NCI-H526 treated with DMSO at 0.1 percent for 48 hours (cell line): ENCODE measurements at regions not wholly inside any gene's neighbourhood (a gene's known extent, or its start where the extent isn't known, plus 50 kb on each side); places are given as distances from the start of the nearest gene placed in this dataset.

ENCODE experiments used
- DNase-seq: peaks from one replicate; lab custom pipeline; 2025; lab: John Stamatoyannopoulos, UW

DNA sequence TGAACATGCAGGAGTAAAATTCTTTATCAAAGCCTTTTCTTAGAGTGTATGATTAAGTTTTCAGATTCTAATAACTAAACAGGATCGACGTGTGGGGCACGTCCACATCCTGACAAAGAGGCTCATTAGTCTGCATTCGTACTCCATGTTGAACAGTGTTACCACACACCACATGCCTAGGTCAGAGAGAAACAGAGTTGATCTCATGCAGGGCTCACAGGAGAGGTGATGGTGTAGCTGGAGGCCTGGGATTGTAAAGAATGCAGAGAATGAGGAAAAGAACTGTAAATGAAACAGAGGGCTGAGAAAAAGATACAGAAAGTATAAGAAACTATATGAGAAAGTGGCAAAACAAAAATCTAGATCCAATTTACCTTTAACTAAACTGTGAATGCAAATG, 632.5 kb downstream of the BCL11A start:
- no peak for DNase-seq

DNA sequence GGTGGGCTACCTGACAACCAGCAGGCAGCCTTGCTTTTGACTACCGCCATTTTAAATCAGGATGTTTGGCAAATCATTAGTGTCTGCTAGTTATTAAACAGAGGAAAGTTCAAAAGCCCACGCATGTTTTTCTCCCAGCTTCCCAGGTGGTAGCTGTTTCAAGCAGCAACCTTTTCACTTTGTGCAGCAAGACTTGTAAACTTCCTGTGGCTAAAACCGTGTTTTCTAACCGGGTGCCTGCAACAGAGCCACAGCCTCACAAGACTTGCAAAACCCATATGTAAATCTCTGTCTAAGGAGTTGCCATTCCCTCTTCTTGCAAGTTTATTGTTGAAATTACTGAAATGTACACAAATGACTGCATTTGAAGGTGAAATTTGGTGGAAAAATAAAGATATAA, 633.1 kb downstream of the BCL11A start:
- DNase-seq: no peak

DNA sequence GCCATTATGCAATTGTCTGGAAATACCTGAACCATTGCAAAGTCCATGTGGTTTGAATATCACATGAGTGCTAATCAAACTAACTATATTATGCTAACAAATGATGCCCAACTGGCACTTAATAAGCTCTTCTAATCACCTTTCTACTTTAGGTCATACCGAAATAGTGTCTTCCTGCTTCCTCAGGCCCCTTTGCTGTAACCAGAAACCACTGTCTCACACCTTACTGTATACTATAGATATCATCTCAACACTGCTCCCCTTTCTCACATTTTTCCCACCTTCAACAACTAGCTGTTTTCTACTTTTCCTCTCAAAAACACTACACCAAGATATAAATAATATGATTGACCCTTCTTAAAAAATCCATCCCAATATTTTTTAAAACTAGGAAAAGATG, 633.9 kb downstream of the BCL11A start:
- no peak for DNase-seq

GRCh38 chr2:59912042-59912441, 641.4 kb downstream of the BCL11A start:
- DNase-seq: no peak

DNA sequence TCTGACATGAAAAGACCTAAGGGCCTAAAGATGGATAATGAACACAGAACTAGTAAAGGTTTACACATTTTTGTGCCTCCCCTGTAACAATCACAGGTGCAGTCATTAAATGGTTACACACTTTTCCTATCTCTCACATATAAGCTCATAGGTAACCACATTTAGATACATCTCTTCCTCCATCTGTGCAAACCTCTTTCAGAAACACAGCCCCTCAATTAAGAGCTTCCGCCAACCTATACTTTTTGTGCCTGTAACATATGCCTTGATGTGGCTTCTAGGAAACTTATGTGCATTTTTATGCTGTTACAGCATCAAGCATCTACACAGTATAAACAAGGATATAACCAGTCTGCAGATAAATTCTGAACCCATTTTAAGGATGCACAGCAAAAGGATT, 643.3 kb downstream of the BCL11A start:
- DNase-seq: no peak

GRCh38 chr2:59909147-59909546, 644.3 kb downstream of the BCL11A start:
- no peak for DNase-seq

- no peak for DNase-seq
These were observed 647.7 kb downstream of the BCL11A start for GRCh38 chr2:59905731-59906130.

DNA sequence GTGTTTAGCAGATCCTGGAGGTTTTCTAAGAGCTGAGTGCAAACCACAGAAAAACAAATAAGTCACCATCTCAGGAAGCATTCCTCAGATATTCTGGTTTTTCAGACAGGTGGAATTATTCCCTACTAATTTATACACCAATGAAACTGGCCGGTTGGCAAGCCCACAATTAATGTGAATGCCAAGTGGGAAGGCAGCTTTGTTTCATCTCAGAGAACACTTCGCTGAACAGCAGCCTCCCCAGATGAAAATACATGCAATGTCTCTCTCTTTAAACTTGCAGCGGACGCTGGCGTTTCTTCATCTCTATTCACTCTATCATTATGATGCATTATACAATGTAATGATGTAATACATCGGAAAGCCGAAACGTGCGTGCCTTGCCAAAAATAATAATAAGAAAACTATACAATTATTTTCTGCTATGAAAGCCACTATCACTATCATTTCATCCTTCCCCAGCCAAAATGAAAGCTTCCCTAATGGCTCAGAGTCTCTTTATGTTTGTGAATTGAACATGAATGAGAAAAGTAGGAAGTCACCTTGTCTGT, 649.4 kb downstream of the BCL11A start:
- no peak for DNase-seq

DNA sequence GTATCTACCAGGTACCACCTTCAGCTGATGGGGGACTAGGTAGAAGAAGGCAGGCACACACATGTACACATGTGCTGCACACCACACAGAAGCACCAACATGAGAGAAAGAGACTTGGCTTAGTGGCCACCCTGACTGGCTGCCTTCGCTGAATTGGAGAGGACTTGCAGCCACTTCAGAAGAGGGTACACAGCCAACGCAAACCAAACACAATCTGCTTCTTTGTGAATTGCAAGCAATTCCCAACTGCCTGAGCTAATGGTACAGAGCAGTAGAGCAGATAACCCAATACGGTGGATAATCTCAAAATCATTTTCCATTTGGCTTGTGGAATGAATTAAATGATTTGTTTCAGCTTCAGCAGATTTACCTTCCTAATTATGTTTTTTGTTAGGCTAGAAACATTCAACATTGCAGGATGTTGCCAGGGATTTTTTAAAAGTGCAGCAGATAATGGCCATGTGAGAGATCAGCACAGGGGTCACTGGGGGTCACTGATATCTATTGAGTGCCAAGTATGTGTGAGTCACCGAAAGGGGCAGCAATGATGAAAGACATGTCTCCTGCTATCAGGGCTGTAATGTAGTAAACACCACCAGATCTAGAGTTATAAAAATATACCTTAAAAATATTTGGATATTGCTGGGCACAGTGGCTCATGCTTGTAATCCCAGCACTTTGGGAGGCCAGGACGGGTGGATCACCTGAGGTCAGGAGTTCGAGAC, 652.6 kb downstream of the BCL11A start:
- DNase-seq: no peak

GRCh38 chr2:59899692-59900091, 653.8 kb downstream of the BCL11A start:
- no peak for DNase-seq

DNA sequence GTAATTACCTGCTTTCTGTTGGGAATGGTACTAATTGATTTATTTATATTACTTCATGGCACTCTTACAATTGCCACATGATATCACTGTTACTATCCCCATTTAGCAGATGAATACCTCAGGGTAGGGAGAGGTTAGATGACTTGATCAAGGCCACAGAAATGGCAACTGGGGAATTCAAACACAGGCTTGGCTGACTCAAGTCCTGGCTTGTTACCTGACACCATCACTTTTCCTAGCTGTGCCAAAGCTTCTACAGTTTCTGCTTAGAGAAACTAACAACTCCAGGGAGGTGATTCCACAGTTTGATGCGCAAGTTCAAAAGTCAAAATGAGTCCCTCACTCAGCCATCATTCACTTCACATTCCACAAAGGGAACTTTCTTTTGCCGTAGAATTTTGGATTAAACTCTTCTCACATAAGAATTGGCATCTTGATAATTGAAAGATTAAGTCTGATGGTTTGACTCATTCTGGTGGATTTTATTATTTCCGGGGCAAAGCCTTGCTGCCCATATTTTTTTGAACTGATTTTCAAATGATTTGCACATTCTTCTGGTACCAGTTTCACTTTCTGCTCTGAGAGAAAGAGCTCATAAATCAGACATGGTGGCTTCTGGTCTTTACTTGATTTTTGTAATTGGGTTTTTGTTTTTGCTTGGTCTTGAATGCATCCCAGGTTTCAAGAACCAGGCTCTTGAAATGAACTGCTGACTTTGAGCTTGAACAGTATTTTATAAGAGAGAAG, 656.8 kb downstream of the BCL11A start:
- DNase-seq: no peak

DNA sequence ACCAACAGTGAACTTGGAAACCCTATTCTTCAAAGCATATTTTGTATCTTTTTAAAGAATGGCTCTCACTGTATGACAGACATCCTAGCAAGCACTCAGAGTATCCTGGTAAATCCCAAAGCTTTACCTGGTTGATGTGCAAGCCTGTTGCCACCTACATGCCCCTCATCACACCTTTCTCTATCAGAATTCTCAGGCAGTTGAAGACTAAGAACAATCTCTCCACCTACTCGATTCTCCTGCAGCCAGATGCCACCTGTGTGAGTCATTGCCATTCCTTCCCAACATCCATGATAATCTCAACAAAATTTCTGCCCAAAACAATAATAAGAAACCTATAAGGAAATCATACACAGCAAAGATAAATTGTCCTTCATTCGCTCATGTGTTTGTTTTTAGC, 659.8 kb downstream of the BCL11A start:
- no peak for DNase-seq

DNA sequence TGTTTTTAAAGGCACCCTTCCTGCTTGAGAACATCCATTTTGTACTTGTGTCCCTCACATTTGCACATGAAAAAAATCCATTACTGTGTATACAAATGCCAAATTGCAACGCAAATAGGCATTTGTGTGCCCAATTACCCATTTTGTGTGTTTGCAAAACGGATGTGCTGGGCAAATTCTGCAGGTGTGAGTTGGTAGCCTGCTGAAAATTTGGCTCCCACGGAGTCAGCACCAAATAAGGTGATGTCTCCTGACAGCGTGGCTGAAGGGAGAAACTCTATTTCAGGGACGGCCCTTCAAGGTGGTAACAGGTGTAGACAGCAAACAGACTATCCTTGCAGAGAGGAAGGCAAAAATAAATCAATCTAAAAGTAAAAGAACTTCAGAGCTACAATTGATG, 661.1 kb downstream of the BCL11A start:
- peak; percentile 34 for DNase-seq

- no peak for DNase-seq
These were observed 664.1 kb downstream of the BCL11A start for GRCh38 chr2:59889305-59889704.

DNA sequence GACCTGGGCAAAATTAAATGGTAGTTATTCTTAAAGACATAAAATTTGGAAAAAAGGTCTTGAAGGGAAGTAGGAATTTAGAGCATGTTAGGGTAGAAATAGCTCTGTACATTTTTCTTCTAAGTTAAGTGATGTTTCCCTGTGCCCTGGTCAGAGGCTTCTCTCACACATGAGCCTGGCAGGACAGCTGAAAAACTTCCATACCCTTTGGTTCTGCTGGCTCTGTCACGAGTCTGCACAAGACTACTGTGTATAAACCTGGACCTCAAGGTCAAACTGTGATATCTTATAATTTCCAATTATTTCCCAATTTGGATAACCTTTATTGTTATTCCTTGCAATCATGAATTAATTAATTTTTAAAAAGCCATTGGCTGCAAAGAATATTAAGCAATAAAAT, 664.7 kb downstream of the BCL11A start:
- no peak for DNase-seq

GRCh38 chr2:59888015-59888414, 665.4 kb downstream of the BCL11A start:
- DNase-seq: no peak

DNA sequence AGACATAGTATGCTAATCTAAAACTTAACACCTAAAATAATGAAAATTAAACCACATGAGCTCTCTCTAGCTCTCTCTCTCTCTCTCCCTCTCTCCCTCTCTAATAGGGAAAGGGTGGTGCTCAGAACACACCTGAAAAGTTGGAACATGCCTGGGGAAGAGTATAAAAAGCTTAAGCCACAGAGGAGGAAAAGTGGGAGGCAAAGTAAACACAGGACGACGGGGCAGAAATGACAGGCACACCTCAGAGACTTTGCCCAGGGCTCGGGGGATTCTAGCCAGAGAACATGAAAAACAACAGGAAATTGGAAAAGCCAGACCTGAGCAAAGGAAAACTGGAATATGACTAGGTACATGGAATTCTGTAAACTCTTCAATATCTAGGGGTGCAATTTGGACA, 666.1 kb downstream of the BCL11A start:
- no peak for DNase-seq

- no peak for DNase-seq
These were observed 666.7 kb downstream of the BCL11A start for GRCh38 chr2:59886759-59887158.

DNA sequence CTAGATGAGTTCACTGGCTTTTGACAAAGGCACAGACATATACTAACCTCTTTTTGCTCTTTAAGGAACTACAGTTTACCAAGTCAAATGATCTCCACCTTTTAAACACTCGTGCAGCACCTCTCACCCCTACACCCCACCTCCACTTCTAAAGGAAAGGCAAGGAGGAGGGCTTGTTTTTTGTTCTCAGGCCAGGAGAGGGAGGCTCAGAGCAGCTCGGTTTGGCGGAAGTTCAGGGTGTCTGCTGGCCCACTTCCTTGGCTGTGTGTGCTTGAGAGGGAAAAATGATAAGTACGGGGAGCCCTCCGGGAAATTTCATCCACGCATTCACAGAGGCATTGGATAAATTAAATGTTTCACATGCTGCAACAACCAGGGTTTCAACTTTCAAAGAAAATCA, 667.9 kb downstream of the BCL11A start:
- no peak for DNase-seq

GRCh38 chr2:59884166-59884565, 669.3 kb downstream of the BCL11A start:
- no peak for DNase-seq

- no peak for DNase-seq
These were observed 670.6 kb downstream of the BCL11A start for GRCh38 chr2:59882822-59883221.

- DNase-seq: no peak
These were observed 671.2 kb downstream of the BCL11A start for GRCh38 chr2:59882279-59882678.

DNA sequence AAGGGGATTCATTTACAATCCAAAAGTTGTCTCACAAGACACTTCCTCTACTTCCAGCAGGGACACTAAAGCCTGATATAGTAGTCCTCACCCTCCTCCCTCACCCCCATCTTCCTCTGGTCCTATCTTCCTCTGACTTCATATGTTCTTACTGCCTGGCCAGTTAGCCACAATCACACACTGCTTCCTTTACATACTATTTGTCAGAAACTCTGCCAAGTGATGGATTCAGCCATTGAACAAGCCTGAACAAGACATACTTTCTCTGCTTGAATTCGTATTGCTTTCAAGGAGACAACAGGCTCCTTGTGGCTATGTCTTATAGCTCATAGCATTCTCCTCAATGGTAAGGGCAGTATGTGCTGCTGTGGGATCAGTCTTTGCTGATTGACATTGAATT, 672.2 kb downstream of the BCL11A start:
- no peak for DNase-seq
